HL-60 (cell line): ENCODE measurements at regions not wholly inside any gene's neighbourhood (a gene's known extent, or its start where the extent isn't known, plus 50 kb on each side); places are given as distances from the start of the nearest gene placed in this dataset.

Source experiments
- CTCF ChIP-seq: IDR thresholded peaks from one replicate; pipeline ENCODE4 v1.5.1; 2011; ENCODE audit warnings: low read length, control low read depth, inconsistent platforms; ENCODE audit not compliant: insufficient read depth
- GABPA ChIP-seq: IDR thresholded peaks from 2 replicates; pipeline ENCODE4 v1.6.1; 2012; ENCODE audit warnings: low read depth
- POLR2AphosphoS5 ChIP-seq: IDR thresholded peaks from 2 replicates; pipeline ENCODE4 v1.6.1; 2012; ENCODE audit warnings: low read depth
- REST ChIP-seq: IDR thresholded peaks from 2 replicates; pipeline ENCODE4 v1.6.1; 2012; ENCODE audit warnings: low read depth; ENCODE audit not compliant: insufficient replicate concordance
- SPI1 ChIP-seq: IDR thresholded peaks from 2 replicates; pipeline ENCODE4 v1.6.1; 2012; ENCODE audit warnings: low read depth, mild to moderate bottlenecking, borderline replicate concordance

- TF ChIP-seq SPI1 (no peak), CTCF (no peak), REST (no peak), POLR2AphosphoS5 (no peak), GABPA (no peak)
Observed at GRCh38 chrX:87975365-87975764, 457.8 kb downstream of the KLHL4 start.
